Mesendoderm (in vitro differentiated cells): ENCODE measurements at regions not wholly inside any gene's neighbourhood (a gene's known extent, or its start where the extent isn't known, plus 50 kb on each side); places are given as distances from the start of the nearest gene placed in this dataset.
"Not testable (repeated sequence)": the region's sequence is repeated elsewhere in the genome, so short reads cannot be mapped to it uniquely, and the experiment has no call there.

Source experiments
- DNase-seq: peaks from one replicate; pipeline ENCODE4 v3.0.0; 2013
- H2AK5ac ChIP-seq: 2 replicates; pipeline ENCODE4 v1.6.1; 2013; ENCODE audit warnings: low read length, inconsistent platforms
- H2BK120ac ChIP-seq: 2 replicates; pipeline ENCODE4 v1.6.1; 2013; ENCODE audit warnings: low read depth, mild to moderate bottlenecking, low read length, moderate library complexity, mixed read lengths
- H2BK15ac ChIP-seq: replicated peaks from 2 replicates; pipeline ENCODE4 v1.6.1; 2013; ENCODE audit warnings: low read depth, mild to moderate bottlenecking, moderate library complexity
- H2BK5ac ChIP-seq: 2 replicates; pipeline ENCODE4 v1.6.1; 2013; ENCODE audit warnings: low read length, inconsistent platforms
- H3K18ac ChIP-seq: 2 replicates; pipeline ENCODE4 v1.6.1; 2013; ENCODE audit warnings: mild to moderate bottlenecking, low read length, mixed read lengths
- H3K23ac ChIP-seq: one replicate; pipeline ENCODE4 v1.6.1; 2013; ENCODE audit warnings: low read length
- H3K27ac ChIP-seq: 2 replicates; pipeline ENCODE4 v1.5.1; 2013; ENCODE audit warnings: low read depth, mild to moderate bottlenecking, inconsistent platforms, low read length, moderate library complexity
- H3K27me3 ChIP-seq: 2 replicates; pipeline ENCODE4 v1.6.1; 2013; ENCODE audit warnings: low read length, control low read depth, mild to moderate bottlenecking, inconsistent platforms; ENCODE audit not compliant: insufficient read depth, poor library complexity
- H3K36me3 ChIP-seq: 2 replicates; pipeline ENCODE4 v1.6.1; 2013; ENCODE audit warnings: low read length, inconsistent platforms; ENCODE audit not compliant: control insufficient read depth, insufficient read depth
- H3K4ac ChIP-seq: one replicate; pipeline ENCODE4 v1.6.1; 2013; ENCODE audit warnings: low read depth, mild to moderate bottlenecking, low read length, moderate library complexity
- H3K4me1 ChIP-seq: 2 replicates; pipeline ENCODE4 v1.6.1; 2013; ENCODE audit warnings: low read depth, low read length, inconsistent platforms; ENCODE audit not compliant: control insufficient read depth
- H3K4me2 ChIP-seq: 2 replicates; pipeline ENCODE4 v1.6.1; 2013; ENCODE audit warnings: low read length
- H3K4me3 ChIP-seq: 2 replicates; pipeline ENCODE4 v1.5.1; 2013; ENCODE audit warnings: mild to moderate bottlenecking, low read length
- H3K56ac ChIP-seq: one replicate; pipeline ENCODE4 v1.6.1; 2013; ENCODE audit warnings: low read length
- H3K79me1 ChIP-seq: 2 replicates; pipeline ENCODE4 v1.6.1; 2013; ENCODE audit warnings: low read length, inconsistent platforms
- H3K79me2 ChIP-seq: 2 replicates; pipeline ENCODE4 v1.6.1; 2013; ENCODE audit warnings: mild to moderate bottlenecking, low read length; ENCODE audit not compliant: control insufficient read depth, insufficient read depth
- H3K9ac ChIP-seq: 2 replicates; pipeline ENCODE4 v1.6.1; 2013; ENCODE audit warnings: low read length, inconsistent platforms
- H4K5ac ChIP-seq: one replicate; pipeline ENCODE4 v1.6.1; 2013; ENCODE audit warnings: low read length
- H4K8ac ChIP-seq: one replicate; pipeline ENCODE4 v1.6.1; 2013; ENCODE audit warnings: low read depth, mild to moderate bottlenecking, control low read depth, low read length, moderate library complexity
- WGBS: extraction: QIAGEN DNeasy Blood & Tissue Kit; methylation state at CpG from one replicate; pipeline ENCODE4 v1.1.7; 2013; ENCODE audit warnings: low lambda C conversion rate, missing lambda C conversion rate; ENCODE audit not compliant: insufficient coverage; ENCODE audit errors: extremely low coverage; 5-methylcytosine and 5-hydroxymethylcytosine counted together

GRCh38 chr16:13850173-13850572 is 69.8 kb upstream of the ERCC4 start:
- not testable (repeated sequence) for H3K27ac ChIP-seq, H2AK5ac ChIP-seq, H3K79me1 ChIP-seq, H2BK120ac ChIP-seq, H4K5ac ChIP-seq, H3K36me3 ChIP-seq, H3K18ac ChIP-seq, DNase-seq, H3K9ac ChIP-seq, H2BK15ac ChIP-seq, H3K4me1 ChIP-seq, H3K27me3 ChIP-seq, H3K56ac ChIP-seq, H3K4me3 ChIP-seq, H3K4ac ChIP-seq, H2BK5ac ChIP-seq, H3K79me2 ChIP-seq, H3K4me2 ChIP-seq, H3K23ac ChIP-seq, H4K8ac ChIP-seq
- WGBS: no CpG with 5 or more reads among the region's 4 CpGs

GRCh38 chr16:13852827-13853226 is 67.1 kb upstream of the ERCC4 start:
- WGBS: no CpG with 5 or more reads among the region's 5 CpGs

GRCh38 chr16:13856398-13856797 is 63.6 kb upstream of the ERCC4 start:
- H2AK5ac ChIP-seq: no peak overlapping the region
- DNase-seq: no peak
- H4K5ac ChIP-seq: no peak overlapping the region
- no peak overlapping the region for H3K4me2 ChIP-seq
- H3K56ac ChIP-seq: no peak overlapping the region
- no peak overlapping the region for H3K27ac ChIP-seq
- no peak overlapping the region for H3K23ac ChIP-seq
- no peak overlapping the region for H3K9ac ChIP-seq
- no peaks in the 10 kb centered on the region for H3K27me3 ChIP-seq
- H3K79me1 ChIP-seq: no peaks in the 10 kb centered on the region
- no peaks in the 10 kb centered on the region for H3K4me1 ChIP-seq
- no CpG with 5 or more reads among the region's 2 CpGs for WGBS
- no peak overlapping the region for H2BK5ac ChIP-seq
- H3K18ac ChIP-seq: no peak overlapping the region
- H3K4me3 ChIP-seq: no peak overlapping the region
- H3K4ac ChIP-seq: no peak overlapping the region
- H2BK120ac ChIP-seq: no peak overlapping the region
- no peaks in the 10 kb centered on the region for H3K79me2 ChIP-seq
- no peaks in the 10 kb centered on the region for H3K36me3 ChIP-seq
- no peak overlapping the region for H2BK15ac ChIP-seq
- H4K8ac ChIP-seq: no peak overlapping the region

More at GRCh38 chr16:13852827-13853226, 67.1 kb upstream of the ERCC4 start:
- no peaks in the 10 kb centered on the region for H3K36me3 ChIP-seq
- H3K4me1 ChIP-seq: no peaks in the 10 kb centered on the region
- H2AK5ac ChIP-seq: no peak overlapping the region
- no peak overlapping the region for H3K4me2 ChIP-seq
- no peak overlapping the region for H3K56ac ChIP-seq
- no peak overlapping the region for H2BK5ac ChIP-seq
- H4K8ac ChIP-seq: no peak overlapping the region
- no peak overlapping the region for H3K9ac ChIP-seq
- H4K5ac ChIP-seq: no peak overlapping the region
- DNase-seq: no peak
- H3K4ac ChIP-seq: no peak overlapping the region
- H3K18ac ChIP-seq: no peak overlapping the region
- no peak overlapping the region for H3K27ac ChIP-seq
- no peaks in the 10 kb centered on the region for H3K27me3 ChIP-seq
- no peaks in the 10 kb centered on the region for H3K79me2 ChIP-seq
- H3K79me1 ChIP-seq: no peaks in the 10 kb centered on the region
- no peak overlapping the region for H2BK120ac ChIP-seq
- no peak overlapping the region for H2BK15ac ChIP-seq
- no peak overlapping the region for H3K4me3 ChIP-seq
- no peak overlapping the region for H3K23ac ChIP-seq

- H3K79me2 ChIP-seq: no peaks in the 10 kb centered on the region
- no peak overlapping the region for H3K4me2 ChIP-seq
- no peak overlapping the region for H2BK120ac ChIP-seq
- H4K5ac ChIP-seq: no peak overlapping the region
- no peak overlapping the region for H3K23ac ChIP-seq
- no peaks in the 10 kb centered on the region for H3K36me3 ChIP-seq
- no peaks in the 10 kb centered on the region for H3K79me1 ChIP-seq
- no peak overlapping the region for H2BK15ac ChIP-seq
- no peak overlapping the region for H3K27ac ChIP-seq
- no peak for DNase-seq
- no peak overlapping the region for H4K8ac ChIP-seq
- no peaks in the 10 kb centered on the region for H3K27me3 ChIP-seq
- H2AK5ac ChIP-seq: no peak overlapping the region
- H3K4me3 ChIP-seq: no peak overlapping the region
- H3K4me1 ChIP-seq: no peaks in the 10 kb centered on the region
- H3K4ac ChIP-seq: no peak overlapping the region
- H2BK5ac ChIP-seq: no peak overlapping the region
- no peak overlapping the region for H3K56ac ChIP-seq
- no peak overlapping the region for H3K9ac ChIP-seq
- 100% methylated on average over 2 of the region's 7 CpGs for WGBS
- H3K18ac ChIP-seq: no peak overlapping the region
These were observed 63.0 kb upstream of the ERCC4 start for GRCh38 chr16:13856811-13857511.

- no peak overlapping the region for H3K56ac ChIP-seq
- H3K79me1 ChIP-seq: no peaks in the 10 kb centered on the region
- no peak overlapping the region for H3K4me3 ChIP-seq
- no peak overlapping the region for H3K4me2 ChIP-seq
- H2BK5ac ChIP-seq: no peak overlapping the region
- H3K9ac ChIP-seq: no peak overlapping the region
- H3K27ac ChIP-seq: no peak overlapping the region
- no peak overlapping the region for H4K8ac ChIP-seq
- no peak overlapping the region for H3K23ac ChIP-seq
- no peak overlapping the region for H2BK120ac ChIP-seq
- no peak overlapping the region for H2AK5ac ChIP-seq
- H3K4ac ChIP-seq: no peak overlapping the region
- no CpG with 5 or more reads among the region's 9 CpGs for WGBS
- H3K79me2 ChIP-seq: no peaks in the 10 kb centered on the region
- H3K4me1 ChIP-seq: no peaks in the 10 kb centered on the region
- no peak for DNase-seq
- no peak overlapping the region for H2BK15ac ChIP-seq
- H4K5ac ChIP-seq: no peak overlapping the region
- H3K18ac ChIP-seq: no peak overlapping the region
- no peaks in the 10 kb centered on the region for H3K36me3 ChIP-seq
- no peaks in the 10 kb centered on the region for H3K27me3 ChIP-seq
These were observed 60.9 kb upstream of the ERCC4 start for GRCh38 chr16:13858873-13859580.
